ENCODE measurements at regions not wholly inside any gene's neighbourhood (a gene's known extent, or its start where the extent isn't known, plus 50 kb on each side); places are given as distances from the start of the nearest gene placed in this dataset.
"Not testable (repeated sequence)": the region's sequence is repeated elsewhere in the genome, so short reads cannot be mapped to it uniquely, and the experiment has no call there.

DNA sequence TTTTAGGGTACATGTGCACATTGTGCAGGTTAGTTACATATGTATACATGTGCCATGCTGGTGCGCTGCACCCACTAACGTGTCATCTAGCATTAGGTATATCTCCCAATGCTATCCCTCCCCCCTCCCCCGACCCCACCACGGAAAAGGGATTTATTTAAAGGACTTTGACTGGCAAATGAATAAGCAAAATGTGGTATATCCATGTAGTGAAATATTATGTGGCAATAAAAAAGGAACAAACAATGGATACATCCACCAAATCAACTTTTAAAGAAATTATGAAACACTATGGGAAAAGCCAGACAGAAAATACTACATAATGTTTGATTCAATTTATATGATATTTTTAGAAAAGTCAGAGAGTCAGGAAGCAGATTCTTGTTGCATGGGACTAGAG is 156.5 kb downstream of the TTC8 start:
- not testable (repeated sequence) for H3K4me3 ChIP-seq (ENCODE audit: low read depth, low read length); H3K27me3 ChIP-seq (ENCODE audit: control insufficient read depth, insufficient read depth, low read length); DNase-seq (ENCODE audit: low read depth in 4 of 6, low spot score in 6 of 6); H3K4me1 ChIP-seq (ENCODE audit: control insufficient read depth, insufficient read depth, low read length); H3K36me3 ChIP-seq (ENCODE audit: control insufficient read depth, insufficient read depth, low read length); H3K9me3 ChIP-seq (ENCODE audit: control insufficient read depth, insufficient read depth, low read length); H3K27ac ChIP-seq (ENCODE audit: low read depth, low read length)
- WGBS (ENCODE audit: insufficient coverage): no CpG with 5 or more reads among the region's 4 CpGs

DNA sequence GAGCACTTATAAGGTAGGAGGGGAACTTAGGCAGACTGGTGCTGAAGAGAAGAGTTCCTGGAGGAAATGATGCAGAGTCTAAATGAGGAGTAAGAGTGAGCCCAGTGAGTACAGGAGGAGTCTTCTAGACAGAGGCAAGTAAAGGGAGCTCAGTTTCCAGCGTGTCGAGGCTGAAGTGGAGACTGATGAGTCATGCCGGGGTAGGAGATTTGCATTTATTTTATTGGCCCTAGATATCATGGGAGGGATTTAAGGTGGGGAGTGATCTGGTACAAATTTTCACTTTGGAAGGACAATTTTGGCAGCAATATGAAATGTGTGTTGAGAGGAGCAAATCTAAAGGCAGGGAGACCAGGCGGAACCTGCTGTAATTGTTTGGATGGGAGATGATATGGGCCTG is 157.5 kb downstream of the TTC8 start:
- Histone ChIP-seq H3K36me3 (ENCODE audit: control insufficient read depth, insufficient read depth, low read length) (no peaks in the 10 kb centered on the region), H3K9me3 (ENCODE audit: control insufficient read depth, insufficient read depth, low read length) (no peaks in the 10 kb centered on the region), H3K4me1 (ENCODE audit: control insufficient read depth, insufficient read depth, low read length) (no peaks in the 10 kb centered on the region), H3K27ac (ENCODE audit: low read depth, low read length) (no peak overlapping the region), H3K4me3 (ENCODE audit: low read depth, low read length) (no peak overlapping the region), H3K27me3 (ENCODE audit: control insufficient read depth, insufficient read depth, low read length) (no peaks in the 10 kb centered on the region)
- no peak for DNase-seq (ENCODE audit: low read depth in 4 of 6, low spot score in 6 of 6)
- WGBS (ENCODE audit: insufficient coverage): 93% methylated on average over 4 of the region's 4 CpGs

DNA sequence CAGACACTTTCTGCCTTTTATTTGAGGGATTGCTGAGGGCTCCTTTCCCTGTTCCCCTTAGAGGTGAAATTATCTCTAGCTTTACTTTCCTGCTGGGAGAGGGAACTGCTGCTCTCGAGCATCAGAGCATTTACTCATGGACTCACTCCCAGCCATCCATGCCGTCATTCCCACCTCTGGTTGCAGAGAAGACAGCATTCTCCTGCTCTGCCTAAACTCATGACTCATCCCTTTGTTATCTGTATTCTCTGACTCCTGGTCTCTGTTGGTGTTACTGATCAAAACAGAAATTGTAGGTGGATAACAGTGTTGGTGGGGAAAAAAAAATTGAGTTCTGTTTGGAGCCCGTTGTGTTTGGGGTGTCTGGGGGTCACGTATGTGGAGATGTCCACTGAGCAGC is 159.3 kb downstream of the TTC8 start:
- Histone ChIP-seq H3K9me3 (ENCODE audit: control insufficient read depth, insufficient read depth, low read length) (no peaks in the 10 kb centered on the region), H3K36me3 (ENCODE audit: control insufficient read depth, insufficient read depth, low read length) (no peaks in the 10 kb centered on the region), H3K27me3 (ENCODE audit: control insufficient read depth, insufficient read depth, low read length) (no peaks in the 10 kb centered on the region), H3K27ac (ENCODE audit: low read depth, low read length) (no peak overlapping the region), H3K4me3 (ENCODE audit: low read depth, low read length) (no peak overlapping the region), H3K4me1 (ENCODE audit: control insufficient read depth, insufficient read depth, low read length) (no peaks in the 10 kb centered on the region)
- DNase-seq (ENCODE audit: low read depth in 4 of 6, low spot score in 6 of 6): no peak
- 90% methylated on average over 2 of the region's 4 CpGs for WGBS (ENCODE audit: insufficient coverage)

DNA sequence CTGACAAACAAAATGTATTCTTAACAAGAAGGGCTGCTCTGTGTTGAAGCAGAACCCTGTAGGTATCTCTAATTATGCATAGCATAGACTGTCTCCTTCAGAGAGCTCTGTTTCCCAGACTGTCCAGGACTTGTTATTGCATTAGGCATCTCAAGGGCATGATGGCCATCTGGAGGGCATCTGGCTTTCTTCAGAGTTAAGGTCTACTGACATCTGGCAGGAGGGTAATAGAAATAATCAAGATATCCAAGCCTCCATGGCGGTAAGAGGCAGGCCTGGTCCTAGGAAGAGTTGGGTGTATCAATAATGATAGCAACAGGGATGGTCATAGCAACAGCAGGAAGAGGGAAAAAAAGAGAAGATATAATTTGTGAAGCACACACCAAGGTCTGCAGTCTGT is 161.2 kb downstream of the TTC8 start:
- no peaks in the 10 kb centered on the region for H3K9me3 ChIP-seq (ENCODE audit: control insufficient read depth, insufficient read depth, low read length)
- no peak overlapping the region for H3K4me3 ChIP-seq (ENCODE audit: low read depth, low read length)
- no peak for DNase-seq (ENCODE audit: low read depth in 4 of 6, low spot score in 6 of 6)
- H3K36me3 ChIP-seq (ENCODE audit: control insufficient read depth, insufficient read depth, low read length): no peaks in the 10 kb centered on the region
- H3K4me1 ChIP-seq (ENCODE audit: control insufficient read depth, insufficient read depth, low read length): no peaks in the 10 kb centered on the region
- 100% methylated on average over 1 of the region's 1 CpG for WGBS (ENCODE audit: insufficient coverage)
- no peaks in the 10 kb centered on the region for H3K27me3 ChIP-seq (ENCODE audit: control insufficient read depth, insufficient read depth, low read length)
- no peak overlapping the region for H3K27ac ChIP-seq (ENCODE audit: low read depth, low read length)

DNA sequence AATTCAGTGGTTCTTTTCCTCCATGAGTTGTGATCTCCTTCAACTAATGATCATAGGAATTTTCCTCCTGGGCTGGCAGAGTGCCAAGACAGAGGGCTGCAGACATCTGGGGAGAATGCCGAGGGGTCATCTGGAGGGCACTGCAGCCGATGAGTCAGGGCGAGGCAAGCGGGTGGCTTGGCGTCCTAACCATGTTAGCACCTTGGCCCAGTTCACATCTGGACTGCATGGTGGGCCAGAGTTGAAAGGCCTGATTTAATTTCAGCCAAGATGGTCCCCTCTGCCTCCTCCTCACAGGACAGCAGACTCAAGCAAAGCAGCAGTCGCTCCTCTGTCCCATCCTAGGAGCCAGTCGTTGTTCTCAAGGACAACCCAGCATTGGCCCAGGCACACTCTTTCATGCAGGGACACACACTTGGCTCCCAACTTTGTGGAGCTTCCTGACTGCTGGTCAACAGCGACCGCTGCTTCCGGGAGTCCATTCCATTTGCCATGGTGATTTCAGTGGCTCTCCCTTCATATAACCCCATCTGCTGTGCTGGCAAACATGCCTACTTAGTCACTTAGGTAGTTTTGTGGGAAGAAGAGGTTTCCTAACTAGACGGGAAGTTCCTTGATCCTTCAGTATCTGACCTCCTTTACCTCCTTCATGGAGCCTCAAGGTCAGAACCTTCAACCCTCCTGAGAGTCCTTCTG is 161.8 kb downstream of the TTC8 start:
- H3K9me3 ChIP-seq (ENCODE audit: control insufficient read depth, insufficient read depth, low read length): no peaks in the 10 kb centered on the region
- WGBS (ENCODE audit: insufficient coverage): 83% methylated on average over 9 of the region's 11 CpGs
- no peaks in the 10 kb centered on the region for H3K36me3 ChIP-seq (ENCODE audit: control insufficient read depth, insufficient read depth, low read length)
- H3K27ac ChIP-seq (ENCODE audit: low read depth, low read length): no peak overlapping the region
- no peaks in the 10 kb centered on the region for H3K4me1 ChIP-seq (ENCODE audit: control insufficient read depth, insufficient read depth, low read length)
- H3K4me3 ChIP-seq (ENCODE audit: low read depth, low read length): no peak overlapping the region
- no peak for DNase-seq (ENCODE audit: low read depth in 4 of 6, low spot score in 6 of 6)
- no peaks in the 10 kb centered on the region for H3K27me3 ChIP-seq (ENCODE audit: control insufficient read depth, insufficient read depth, low read length)

DNA sequence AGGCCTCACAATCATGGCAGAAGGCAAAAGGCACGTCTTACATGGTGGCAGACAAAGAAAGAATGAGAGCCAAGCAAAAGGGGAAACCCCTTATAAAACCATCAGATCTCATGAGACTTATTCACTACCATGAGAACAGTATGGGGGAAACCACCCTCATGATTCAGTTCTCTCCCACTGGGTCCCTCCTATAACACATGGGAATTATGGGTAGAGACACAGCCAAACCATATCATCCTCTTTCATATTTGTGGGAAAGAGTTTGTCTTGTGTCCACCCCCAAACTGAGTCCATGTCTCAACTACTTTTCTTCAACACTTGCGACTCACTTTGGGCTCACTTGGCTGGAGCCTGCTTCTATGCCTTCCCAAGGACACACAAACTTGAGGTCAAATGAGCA is 162.5 kb downstream of the TTC8 start:
- not testable (repeated sequence) for DNase-seq (ENCODE audit: low read depth in 4 of 6, low spot score in 6 of 6); H3K36me3 ChIP-seq (ENCODE audit: control insufficient read depth, insufficient read depth, low read length); H3K4me1 ChIP-seq (ENCODE audit: control insufficient read depth, insufficient read depth, low read length)

DNA sequence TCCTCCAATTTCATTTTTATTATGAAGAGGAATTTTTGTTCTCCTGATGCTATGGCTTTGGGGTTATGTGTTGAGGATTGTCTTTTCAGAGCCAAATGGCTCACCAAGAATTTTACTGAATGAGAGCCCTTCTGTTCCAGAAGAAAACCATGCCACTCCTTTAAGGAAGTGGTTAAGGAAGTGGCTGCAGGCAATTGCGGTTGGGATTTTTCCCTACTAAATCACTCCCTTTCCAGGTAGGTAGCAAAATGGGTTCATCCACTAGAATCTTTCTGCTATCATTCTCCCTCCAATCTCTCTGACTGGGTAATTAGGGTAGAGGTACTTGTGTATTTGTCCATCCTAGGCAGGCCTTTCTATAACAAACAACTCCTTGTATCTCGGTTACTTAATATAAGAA is 163.1 kb downstream of the TTC8 start:
- Histone ChIP-seq H3K36me3 (ENCODE audit: control insufficient read depth, insufficient read depth, low read length) (no peaks in the 10 kb centered on the region), H3K27ac (ENCODE audit: low read depth, low read length) (no peak overlapping the region), H3K4me3 (ENCODE audit: low read depth, low read length) (no peak overlapping the region), H3K9me3 (ENCODE audit: control insufficient read depth, insufficient read depth, low read length) (no peaks in the 10 kb centered on the region), H3K27me3 (ENCODE audit: control insufficient read depth, insufficient read depth, low read length) (no peaks in the 10 kb centered on the region), H3K4me1 (ENCODE audit: control insufficient read depth, insufficient read depth, low read length) (no peaks in the 10 kb centered on the region)
- DNase-seq (ENCODE audit: low read depth in 4 of 6, low spot score in 6 of 6): no peak
- WGBS (ENCODE audit: insufficient coverage): no CpG with 5 or more reads among the region's 2 CpGs

More for the DNA sequence above, 162.5 kb downstream of the TTC8 start:
- H3K9me3 ChIP-seq (ENCODE audit: control insufficient read depth, insufficient read depth, low read length); H3K27me3 ChIP-seq (ENCODE audit: control insufficient read depth, insufficient read depth, low read length); H3K4me3 ChIP-seq (ENCODE audit: low read depth, low read length); H3K27ac ChIP-seq (ENCODE audit: low read depth, low read length): not testable (repeated sequence)
- WGBS (ENCODE audit: insufficient coverage): no CpG with 5 or more reads among the region's 2 CpGs

DNA sequence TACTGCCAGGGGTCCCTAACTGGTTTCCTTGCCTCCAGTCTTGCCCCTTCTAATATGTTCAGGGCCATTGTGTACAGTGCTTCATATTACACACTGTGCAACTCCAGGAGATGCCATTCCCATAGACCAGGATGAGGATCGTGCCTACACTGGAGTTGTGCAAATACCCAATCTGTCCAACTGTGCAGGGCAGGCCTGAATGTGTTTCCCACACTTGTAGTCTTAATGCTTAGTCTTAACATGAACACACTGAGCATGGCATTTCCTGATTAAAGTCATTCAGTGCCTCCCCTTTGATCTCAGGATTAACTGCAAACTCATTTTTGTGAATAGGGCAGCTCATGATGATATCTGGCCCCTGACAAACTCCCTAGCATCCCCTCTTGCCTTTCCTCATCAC is 165.5 kb downstream of the TTC8 start:
- WGBS (ENCODE audit: insufficient coverage): 86% methylated on average over 1 of the region's 1 CpG
- DNase-seq (ENCODE audit: low read depth in 4 of 6, low spot score in 6 of 6): no peak
- Histone ChIP-seq H3K4me3 (ENCODE audit: low read depth, low read length) (no peak overlapping the region), H3K27ac (ENCODE audit: low read depth, low read length) (no peak overlapping the region), H3K4me1 (ENCODE audit: control insufficient read depth, insufficient read depth, low read length) (no peaks in the 10 kb centered on the region), H3K9me3 (ENCODE audit: control insufficient read depth, insufficient read depth, low read length) (no peaks in the 10 kb centered on the region), H3K36me3 (ENCODE audit: control insufficient read depth, insufficient read depth, low read length) (no peaks in the 10 kb centered on the region), H3K27me3 (ENCODE audit: control insufficient read depth, insufficient read depth, low read length) (no peaks in the 10 kb centered on the region)

DNA sequence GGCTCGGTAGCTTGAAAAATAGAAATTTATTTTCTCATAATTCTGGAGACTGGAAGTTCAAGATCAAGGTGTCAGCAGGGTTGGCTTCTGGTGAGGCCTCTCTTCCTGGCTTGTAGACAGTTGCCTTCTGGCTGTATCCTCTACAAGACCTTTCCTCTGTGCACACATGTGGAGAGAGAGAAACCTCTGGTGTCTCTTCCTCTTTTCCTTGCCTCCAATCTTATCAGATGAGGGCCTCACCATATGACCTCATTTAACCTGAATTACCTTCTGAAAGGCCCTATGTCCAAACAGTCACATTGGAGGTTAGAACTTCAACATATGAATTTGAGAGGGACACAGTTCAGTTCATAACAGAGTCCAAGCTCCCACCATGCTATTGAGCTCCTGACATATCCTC is 166.4 kb downstream of the TTC8 start:
- WGBS (ENCODE audit: insufficient coverage): no CpG with 5 or more reads among the region's 1 CpG
- Histone ChIP-seq H3K4me1 (ENCODE audit: control insufficient read depth, insufficient read depth, low read length) (no peaks in the 10 kb centered on the region), H3K27ac (ENCODE audit: low read depth, low read length) (no peak overlapping the region), H3K36me3 (ENCODE audit: control insufficient read depth, insufficient read depth, low read length) (no peaks in the 10 kb centered on the region), H3K9me3 (ENCODE audit: control insufficient read depth, insufficient read depth, low read length) (no peaks in the 10 kb centered on the region), H3K27me3 (ENCODE audit: control insufficient read depth, insufficient read depth, low read length) (no peaks in the 10 kb centered on the region), H3K4me3 (ENCODE audit: low read depth, low read length) (no peak overlapping the region)
- DNase-seq (ENCODE audit: low read depth in 4 of 6, low spot score in 6 of 6): no peak

DNA sequence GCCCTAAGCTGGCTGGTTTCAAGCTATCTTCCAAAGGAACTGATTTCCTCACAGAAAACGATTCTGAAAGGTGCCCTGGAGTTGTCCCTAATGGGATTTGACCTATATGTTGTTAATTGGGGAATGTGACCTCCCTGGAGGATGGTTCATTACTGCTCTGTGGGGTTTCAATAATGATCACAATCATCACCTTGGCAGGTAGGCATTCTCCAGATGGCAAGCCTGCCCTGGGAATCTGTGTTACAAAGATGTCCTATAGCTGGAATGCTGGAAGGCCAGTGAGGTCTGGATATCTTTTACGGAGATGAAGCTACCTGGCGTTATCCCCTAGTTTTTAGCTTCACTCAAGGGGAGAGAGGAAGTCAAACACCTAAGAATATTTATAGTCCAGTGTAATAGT is 167.6 kb downstream of the TTC8 start:
- Histone ChIP-seq H3K27ac (ENCODE audit: low read depth, low read length) (no peak overlapping the region), H3K4me3 (ENCODE audit: low read depth, low read length) (no peak overlapping the region), H3K9me3 (ENCODE audit: control insufficient read depth, insufficient read depth, low read length) (no peaks in the 10 kb centered on the region), H3K27me3 (ENCODE audit: control insufficient read depth, insufficient read depth, low read length) (no peaks in the 10 kb centered on the region), H3K36me3 (ENCODE audit: control insufficient read depth, insufficient read depth, low read length) (no peaks in the 10 kb centered on the region), H3K4me1 (ENCODE audit: control insufficient read depth, insufficient read depth, low read length) (no peaks in the 10 kb centered on the region)
- 78% methylated on average over 2 of the region's 3 CpGs for WGBS (ENCODE audit: insufficient coverage)
- DNase-seq (ENCODE audit: low read depth in 4 of 6, low spot score in 6 of 6): no peak
